Vagina (tissue), 2 donors: ENCODE measurements at regions not wholly inside any gene's neighbourhood (a gene's known extent, or its start where the extent isn't known, plus 50 kb on each side); places are given as distances from the start of the nearest gene placed in this dataset.

Source experiments
- POLR2A ChIP-seq, 2 donors: fragments of 450-650 bp; IDR thresholded peaks; one replicate each; pipeline ENCODE4 v1.6.1; 2017; ENCODE audit warnings: antibody characterized with exemption in 2 of 2, mild to moderate bottlenecking in 2 of 2, moderate library complexity in 2 of 2
- POLR2AphosphoS5 ChIP-seq, 2 donors: sonication (generic); formaldehyde crosslinking; IDR thresholded peaks; one replicate each; pipeline ENCODE4 v1.9.0; 2017; ENCODE audit warnings: antibody characterized with exemption in 2 of 2, mild to moderate bottlenecking in 2 of 2, low read depth in 1 of 2; ENCODE audit not compliant: insufficient read depth in 1 of 2
- TF ChIP-seq, protein P1 (sequence below), 3 experiments: fragments of 450-650 bp in 2 of 3; fragments of 200-600 bp in 1 of 3; sonication (generic) in 1 of 3; IDR thresholded peaks; one replicate each; pipeline ENCODE4 v1.5.1; 2017 to 2019; ENCODE audit warnings: antibody characterized with exemption in 3 of 3, mild to moderate bottlenecking in 2 of 3, moderate library complexity in 2 of 3

- TF ChIP-seq, protein P1, sequence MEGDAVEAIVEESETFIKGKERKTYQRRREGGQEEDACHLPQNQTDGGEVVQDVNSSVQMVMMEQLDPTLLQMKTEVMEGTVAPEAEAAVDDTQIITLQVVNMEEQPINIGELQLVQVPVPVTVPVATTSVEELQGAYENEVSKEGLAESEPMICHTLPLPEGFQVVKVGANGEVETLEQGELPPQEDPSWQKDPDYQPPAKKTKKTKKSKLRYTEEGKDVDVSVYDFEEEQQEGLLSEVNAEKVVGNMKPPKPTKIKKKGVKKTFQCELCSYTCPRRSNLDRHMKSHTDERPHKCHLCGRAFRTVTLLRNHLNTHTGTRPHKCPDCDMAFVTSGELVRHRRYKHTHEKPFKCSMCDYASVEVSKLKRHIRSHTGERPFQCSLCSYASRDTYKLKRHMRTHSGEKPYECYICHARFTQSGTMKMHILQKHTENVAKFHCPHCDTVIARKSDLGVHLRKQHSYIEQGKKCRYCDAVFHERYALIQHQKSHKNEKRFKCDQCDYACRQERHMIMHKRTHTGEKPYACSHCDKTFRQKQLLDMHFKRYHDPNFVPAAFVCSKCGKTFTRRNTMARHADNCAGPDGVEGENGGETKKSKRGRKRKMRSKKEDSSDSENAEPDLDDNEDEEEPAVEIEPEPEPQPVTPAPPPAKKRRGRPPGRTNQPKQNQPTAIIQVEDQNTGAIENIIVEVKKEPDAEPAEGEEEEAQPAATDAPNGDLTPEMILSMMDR (IDR thresholded peaks at IDR 0.05): no peak
- TF ChIP-seq POLR2A (IDR thresholded peaks at IDR 0.05): no peak
- no peak for TF ChIP-seq POLR2AphosphoS5 (IDR thresholded peaks at IDR 0.05; ENCODE audit: insufficient read depth in 1 of 2, low read depth in 1 of 2)
Measured at GRCh38 chr13:111398196-111398595, 77.8 kb downstream of the TEX29 start.
